DMS153 treated with DMSO at 0.1 percent for 48 hours (cell line): ENCODE measurements at regions not wholly inside any gene's neighbourhood (a gene's known extent, or its start where the extent isn't known, plus 50 kb on each side); places are given as distances from the start of the nearest gene placed in this dataset.

Experiments
- DNase-seq: peaks from one replicate; lab custom pipeline; 2025; ENCODE audit not compliant: unreplicated experiment; lab: John Stamatoyannopoulos, UW

DNA sequence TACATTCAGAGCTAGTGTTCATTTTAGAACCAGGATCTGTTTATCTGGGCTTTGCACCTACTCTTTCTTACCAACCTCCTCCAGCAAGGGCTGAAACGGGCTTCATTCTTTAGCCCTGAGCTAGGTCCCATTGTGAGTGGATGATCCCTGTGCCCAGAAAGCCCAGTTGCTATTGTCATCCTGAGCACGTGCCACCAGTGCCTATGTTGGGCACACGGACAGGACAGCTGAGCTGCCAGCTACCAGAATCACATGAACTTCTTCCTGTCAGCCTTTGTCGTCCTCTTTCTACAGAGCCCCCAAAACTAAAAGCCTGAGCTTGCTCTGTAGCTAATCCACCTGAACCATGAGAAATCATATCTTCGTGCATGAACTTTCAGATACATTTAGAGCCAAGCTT lies 74.4 kb upstream of the NTM start:
- no peak for DNase-seq

DNA sequence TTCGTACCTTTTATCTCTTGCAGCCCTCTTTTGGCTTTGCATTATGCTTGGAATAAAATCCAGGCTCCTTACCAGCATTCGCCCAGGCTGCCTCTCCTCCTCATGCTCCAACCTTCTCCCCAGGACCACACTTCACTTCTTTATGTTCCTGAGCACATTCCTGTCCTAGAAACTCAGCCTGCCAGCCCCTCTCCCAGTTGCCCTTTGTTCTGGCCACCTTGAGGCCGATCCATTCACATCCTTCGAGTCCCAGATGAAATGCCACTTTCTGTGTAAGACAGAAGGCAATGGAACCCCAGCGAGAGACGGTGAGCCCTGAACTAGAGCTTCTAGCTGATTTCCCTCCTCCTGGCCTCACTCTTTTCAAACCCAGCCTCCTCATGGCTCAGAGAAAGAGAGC lies 73.0 kb upstream of the NTM start:
- no peak for DNase-seq

DNA sequence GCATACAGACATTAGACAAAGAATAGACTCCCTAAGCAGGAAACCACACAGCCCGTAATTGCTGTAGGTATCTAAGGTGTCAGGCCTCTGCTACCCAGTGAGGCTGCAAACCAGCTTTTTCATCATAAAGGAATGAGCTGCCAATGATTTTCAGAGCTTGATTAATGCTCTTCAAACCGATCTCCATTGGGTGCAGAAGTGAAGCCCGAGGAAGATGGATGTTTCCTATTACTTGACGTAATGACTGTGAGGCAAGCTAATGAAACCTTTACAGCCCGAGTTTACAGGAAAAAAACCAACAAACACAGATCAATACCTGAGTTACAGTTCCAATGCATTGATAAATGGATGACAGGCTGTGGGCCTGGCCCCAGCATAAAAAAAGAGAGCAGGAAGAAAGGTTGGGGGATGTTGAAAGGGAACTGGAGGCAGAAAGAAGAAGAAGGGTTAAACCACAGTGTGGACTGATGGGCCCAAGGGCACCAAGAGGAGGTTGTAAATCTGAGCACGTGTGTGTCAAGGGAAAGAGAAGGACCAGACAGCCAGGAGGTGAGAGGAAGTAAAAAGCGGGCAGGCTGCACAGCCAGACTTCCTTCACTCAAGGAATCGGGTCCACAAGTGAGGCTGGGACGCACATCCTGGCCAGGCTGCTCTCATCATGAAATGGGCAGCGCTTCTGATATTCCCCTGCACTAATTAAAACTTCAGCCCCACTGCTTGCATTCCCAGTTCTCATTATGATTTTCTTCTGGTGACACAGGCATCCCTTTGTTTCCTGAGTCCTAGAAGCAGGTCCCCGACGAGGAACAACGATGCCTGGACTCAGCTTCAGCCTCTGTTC lies 70.6 kb upstream of the NTM start:
- DNase-seq = no peak

DNA sequence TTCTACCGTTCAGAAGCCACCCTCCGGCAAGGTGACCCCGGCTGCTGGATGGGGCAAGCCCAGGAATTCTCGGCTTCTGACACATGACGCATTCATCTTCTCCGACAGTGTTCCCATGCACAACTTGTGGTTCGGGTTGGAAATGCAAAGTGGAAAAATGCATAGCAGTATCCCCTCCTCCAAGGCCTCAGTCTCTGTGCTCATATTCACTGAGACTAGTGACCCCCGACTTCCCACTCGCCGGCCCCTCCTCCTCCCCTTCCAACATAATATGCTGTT lies 70.0 kb upstream of the NTM start:
- no peak for DNase-seq

DNA sequence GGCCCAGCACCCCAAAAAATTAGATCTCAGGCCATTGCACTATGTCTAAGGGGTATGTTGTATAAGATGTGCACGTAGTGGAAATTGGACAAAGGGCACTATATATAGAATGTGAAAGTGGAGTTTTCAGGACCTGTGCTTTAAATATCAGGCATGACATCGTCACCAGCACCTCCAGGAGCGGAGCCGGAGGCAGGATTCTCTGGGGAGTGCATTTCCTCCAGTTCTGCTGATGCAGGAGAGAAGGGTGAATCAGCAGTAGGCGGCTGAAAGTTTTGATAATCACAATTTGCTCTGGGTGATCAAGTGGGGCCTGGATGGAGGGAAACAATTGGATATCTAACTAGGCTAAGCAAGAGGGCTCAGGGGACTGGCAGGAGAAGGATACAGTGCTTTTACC lies 69.1 kb upstream of the NTM start:
- DNase-seq = no peak

DNA sequence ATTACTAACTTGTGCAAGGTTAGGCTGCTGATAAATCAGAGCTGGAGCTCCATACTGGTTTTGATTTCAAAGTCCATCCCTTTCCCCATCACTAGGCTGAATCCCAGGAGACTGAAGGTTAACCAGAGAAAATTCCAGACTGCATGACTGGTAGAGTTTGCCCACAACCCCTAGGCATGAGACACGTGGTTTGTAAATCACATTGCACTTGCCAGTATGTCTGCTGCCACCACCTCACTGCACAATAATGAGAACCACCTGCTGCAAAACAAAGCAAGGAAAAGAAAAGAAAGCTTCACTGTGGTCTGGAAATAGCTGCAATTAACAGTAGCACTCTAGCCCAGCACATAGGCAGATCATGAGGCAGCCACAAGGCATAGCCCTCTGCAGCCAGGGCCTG lies 67.6 kb upstream of the NTM start:
- no peak for DNase-seq

DNA sequence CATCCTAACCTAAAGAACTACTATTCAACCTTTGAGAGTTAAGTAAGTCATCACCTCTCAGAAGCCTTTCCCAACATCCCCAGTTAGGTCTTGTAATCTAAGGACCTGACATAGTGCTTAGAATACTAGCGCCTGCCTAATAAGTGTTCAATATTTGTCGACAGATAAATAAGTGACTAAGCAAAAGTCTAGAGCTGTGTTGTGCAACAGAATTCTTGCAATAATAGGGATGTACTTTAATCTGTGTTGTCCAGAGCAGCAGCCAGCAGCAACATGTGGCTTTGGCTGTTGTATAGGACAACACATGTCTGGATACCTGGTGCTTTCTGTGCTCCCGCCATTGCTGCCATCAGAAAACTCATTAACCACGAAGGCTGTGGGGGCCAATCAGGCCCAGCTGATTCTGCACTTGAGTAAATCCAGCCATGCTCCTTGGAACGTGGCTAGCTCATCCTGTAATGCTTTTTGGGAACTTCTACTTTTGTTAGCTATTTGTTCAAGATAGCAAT lies 66.8 kb upstream of the NTM start:
- DNase-seq = no peak

DNA sequence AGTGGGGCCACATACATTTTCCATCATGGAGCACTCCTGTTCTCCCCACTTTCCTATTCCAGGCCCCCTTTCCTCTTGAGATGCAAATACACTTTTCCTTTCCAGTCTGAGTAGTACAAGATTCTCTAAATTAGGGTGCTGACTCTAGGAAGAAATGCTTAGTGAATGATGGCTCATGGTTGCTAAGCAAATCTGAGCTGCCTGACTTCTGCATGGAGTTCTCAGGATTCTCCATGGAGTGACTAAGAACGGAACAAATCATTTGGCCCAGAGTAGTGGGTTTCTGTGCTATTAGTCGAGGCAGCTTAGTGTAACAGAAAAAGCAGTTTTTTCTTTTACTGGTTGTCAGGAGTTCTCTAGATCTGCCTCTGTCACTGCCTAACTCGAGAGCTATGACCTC lies 65.4 kb upstream of the NTM start:
- no peak for DNase-seq

DNA sequence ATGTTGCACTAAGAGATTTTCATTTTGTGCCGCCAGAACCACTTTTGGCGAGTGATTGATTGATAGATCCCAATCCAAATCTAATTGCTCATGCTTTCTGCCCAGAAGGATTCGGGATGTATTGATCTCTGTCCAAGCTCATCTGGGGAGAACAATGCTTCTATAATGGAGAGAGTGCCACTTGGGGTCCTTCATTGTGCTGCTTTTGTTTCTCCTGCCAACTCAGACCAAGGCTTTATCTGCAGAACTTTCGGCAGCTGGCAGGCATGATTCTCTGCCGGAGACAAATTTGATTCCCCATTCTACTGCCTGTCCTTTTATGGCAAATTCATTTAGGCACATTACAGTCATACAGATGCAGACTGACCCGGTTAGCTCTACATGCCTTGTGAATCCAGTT lies 62.9 kb upstream of the NTM start:
- no peak for DNase-seq

DNA sequence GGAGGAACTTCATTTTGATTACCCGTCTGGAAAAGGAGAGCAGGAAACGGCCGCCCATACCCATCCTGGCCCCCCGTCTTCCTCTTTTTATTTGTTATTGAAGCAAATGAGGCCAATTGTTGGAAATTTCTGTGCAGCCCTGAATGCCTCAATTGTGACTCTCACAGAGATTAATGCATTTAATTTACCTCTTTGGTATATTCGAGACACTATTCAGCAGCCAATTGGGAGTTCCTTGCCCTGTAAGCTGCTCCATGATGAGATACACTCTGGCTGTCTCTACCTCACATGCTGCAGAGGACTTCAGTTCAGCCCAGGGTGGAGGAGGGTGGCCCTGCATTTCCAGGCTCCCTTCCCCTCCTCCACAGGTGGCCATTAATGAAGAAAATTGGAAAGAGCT lies 60.6 kb upstream of the NTM start:
- DNase-seq = no peak

DNA sequence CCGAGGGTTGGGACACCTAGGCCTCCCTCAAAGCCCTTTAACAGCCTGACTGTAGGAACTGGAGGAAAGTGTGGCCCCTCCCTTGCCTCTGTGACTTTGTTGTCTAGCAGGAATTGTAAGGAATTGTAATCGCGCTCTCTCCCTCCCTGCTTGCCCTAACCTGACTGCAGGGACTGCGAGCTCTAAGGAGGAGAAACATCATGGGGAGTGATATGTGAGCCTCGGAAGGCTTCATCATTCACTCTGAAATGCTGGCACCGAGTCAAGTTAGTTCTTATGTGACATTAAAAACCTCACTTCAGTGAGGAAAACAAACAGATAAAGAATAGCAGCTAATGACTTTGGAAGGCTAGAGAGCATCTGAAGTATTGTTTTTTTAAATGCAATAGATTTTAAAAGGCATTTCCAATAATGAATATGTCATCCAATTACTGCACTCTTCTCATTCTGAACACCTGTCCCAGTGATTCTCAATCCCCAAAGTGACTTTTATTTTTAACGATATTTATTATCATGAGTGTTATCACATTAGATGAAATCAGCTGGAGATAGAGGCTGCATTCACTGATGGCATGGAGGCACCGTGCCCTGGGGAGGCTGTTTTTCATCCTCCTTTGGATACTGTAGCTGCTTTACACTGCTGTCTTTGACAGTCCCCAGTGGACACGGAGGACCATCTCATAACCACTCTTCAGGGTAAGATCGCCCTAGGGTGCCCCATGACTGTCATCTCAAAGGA lies 58.5 kb upstream of the NTM start:
- DNase-seq = peak; percentile 78
